Nephron (organoid): ENCODE measurements at regions not wholly inside any gene's neighbourhood (a gene's known extent, or its start where the extent isn't known, plus 50 kb on each side); places are given as distances from the start of the nearest gene placed in this dataset.

ENCODE experiments used
- H3K27ac Mint-ChIP-seq, 3 experiments: 2 replicates each; pipeline ENCODE4 v1.8.0; 2020; ENCODE audit warnings: mixed read lengths in 3 of 3, mild to moderate bottlenecking in 2 of 3, moderate library complexity in 1 of 3
- H3K27me3 Mint-ChIP-seq: 2 replicates; pipeline ENCODE4 v1.8.0; 2021; ENCODE audit warnings: low read depth, mild to moderate bottlenecking, moderate library complexity, mixed read lengths
- H3K36me3 Mint-ChIP-seq: 2 replicates; pipeline ENCODE4 v1.8.0; 2020; ENCODE audit warnings: low read depth, mixed read lengths
- H3K4me1 Mint-ChIP-seq: 2 replicates; pipeline ENCODE4 v1.8.0; 2020; ENCODE audit warnings: mixed read lengths
- H3K4me3 Mint-ChIP-seq, 3 experiments: 2 replicates each; pipeline ENCODE4 v1.8.0; 2020; ENCODE audit warnings: mild to moderate bottlenecking in 3 of 3, mixed read lengths in 3 of 3, moderate library complexity in 2 of 3
- H3K9me3 Mint-ChIP-seq: 2 replicates; pipeline ENCODE4 v1.8.0; 2020; ENCODE audit warnings: mixed read lengths
- CTCF ChIP-seq, 3 experiments: fragments of 200-600 bp; sonication (generic); IDR thresholded peaks; one replicate each; pipeline ENCODE4 v1.5.0; 2021; ENCODE audit warnings: antibody characterized with exemption in 3 of 3; ENCODE audit not compliant: unreplicated experiment in 3 of 3

DNA sequence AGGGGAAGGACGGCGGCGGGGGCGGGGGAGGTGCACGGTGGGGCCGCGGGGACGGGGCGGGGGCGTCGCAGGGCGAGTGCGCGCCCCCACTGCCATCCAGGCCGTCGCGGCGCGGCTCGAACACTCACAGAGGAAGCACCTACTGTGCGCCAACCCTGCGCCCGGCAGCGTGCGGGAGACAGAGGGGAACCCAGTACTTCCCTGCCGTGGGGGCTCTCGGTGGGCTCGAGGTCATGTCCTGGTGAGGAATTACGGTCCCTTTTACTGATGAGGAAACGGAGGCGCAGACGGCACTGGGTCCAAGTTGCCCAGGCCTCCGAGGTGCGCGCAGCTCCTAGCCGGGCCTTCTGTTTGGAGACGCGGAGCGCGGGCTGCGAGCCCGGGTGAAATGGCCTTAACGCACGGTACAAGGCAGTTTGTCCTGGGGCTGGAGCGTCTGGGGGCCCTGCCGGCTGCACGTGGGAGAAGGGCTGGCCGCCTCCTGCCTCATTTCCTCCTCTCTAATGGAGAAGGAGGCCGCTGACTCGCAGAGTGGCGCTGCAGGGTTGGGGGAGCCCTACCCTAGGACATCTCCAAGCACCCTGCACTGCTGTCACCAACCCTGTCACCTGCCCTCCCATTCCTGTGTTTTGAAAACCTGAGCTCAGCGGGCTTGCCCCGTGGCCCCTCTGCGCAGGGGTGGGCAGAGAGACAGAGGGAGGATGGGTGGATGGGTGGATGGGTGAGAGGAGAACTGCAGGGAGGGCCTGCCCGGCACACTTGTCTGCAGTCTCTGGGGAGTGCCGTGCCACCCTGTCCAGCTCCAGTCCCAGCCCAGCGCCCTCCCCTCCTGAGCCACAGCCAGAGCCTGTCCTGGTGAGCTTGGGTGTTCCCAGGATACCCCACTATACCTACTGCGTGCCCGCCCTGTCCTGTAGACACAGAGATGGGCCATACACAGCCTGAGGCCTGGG is 106.0 kb downstream of the ADRA2C start:
- Mint-ChIP-seq H3K27me3 (peaks cover 94% of the 10 kb centered on the region), H3K4me1 (peaks cover 9% of the 10 kb centered on the region), H3K27ac (no peak overlapping the region), H3K36me3 (no peaks in the 10 kb centered on the region), H3K4me3 (peak overlapping the region in 1 of 3 experiments; percentile 34), H3K9me3 (peaks cover 3% of the 10 kb centered on the region)
- no peak for TF ChIP-seq CTCF (IDR thresholded peaks at IDR 0.05; ENCODE audit: unreplicated experiment in 3 of 3)

GRCh38 chr4:3872834-3873313 is 106.7 kb downstream of the ADRA2C start:
- Mint-ChIP-seq H3K27me3 (peaks cover 95% of the 10 kb centered on the region), H3K4me1 (peaks cover 9% of the 10 kb centered on the region), H3K4me3 (no peak overlapping the region), H3K9me3 (peaks cover 9% of the 10 kb centered on the region), H3K27ac (no peak overlapping the region), H3K36me3 (no peaks in the 10 kb centered on the region)
- no peak for TF ChIP-seq CTCF (IDR thresholded peaks at IDR 0.05; ENCODE audit: unreplicated experiment in 3 of 3)

DNA sequence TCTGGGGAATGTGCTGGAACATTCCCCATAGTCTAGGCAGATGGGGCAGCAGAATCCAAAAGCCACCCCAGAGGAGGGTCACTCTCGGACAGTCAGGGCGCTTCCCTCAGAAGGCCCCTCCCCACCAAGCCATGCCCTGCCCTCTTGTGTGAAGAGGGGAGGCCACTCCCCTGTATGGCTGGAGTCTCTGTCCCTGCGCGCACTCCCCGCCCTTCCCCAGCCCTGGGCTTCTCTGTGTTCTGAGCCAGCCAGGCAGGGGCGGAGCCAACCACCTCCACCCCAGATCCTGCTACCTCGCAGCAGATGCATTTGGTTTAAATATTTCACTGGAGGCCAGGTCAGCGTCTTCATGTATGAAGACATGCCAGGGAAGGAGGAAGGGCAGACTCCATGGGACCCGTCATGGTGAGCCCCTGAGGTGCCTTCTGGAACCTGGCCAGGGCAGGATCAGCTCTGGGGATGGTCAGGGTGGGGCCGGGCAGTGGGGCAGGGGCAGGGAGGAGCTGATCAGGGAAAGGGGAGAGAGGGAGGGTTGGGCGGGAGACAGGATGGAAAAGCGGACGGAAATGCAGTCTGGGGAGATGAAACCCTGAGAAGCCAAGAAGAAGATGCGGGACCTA is 107.3 kb downstream of the ADRA2C start:
- H3K36me3 Mint-ChIP-seq, result no peaks in the 10 kb centered on the region
- peaks cover 9% of the 10 kb centered on the region for H3K4me1 Mint-ChIP-seq
- H3K9me3 Mint-ChIP-seq, result peaks cover 14% of the 10 kb centered on the region
- H3K4me3 Mint-ChIP-seq, result peak overlapping the region in 1 of 3 experiments; percentile 53
- H3K27ac Mint-ChIP-seq, result no peak overlapping the region
- no peak for TF ChIP-seq CTCF (IDR thresholded peaks at IDR 0.05; ENCODE audit: unreplicated experiment in 3 of 3)
- H3K27me3 Mint-ChIP-seq, result peaks cover 95% of the 10 kb centered on the region

GRCh38 chr4:3874028-3874415 is 107.8 kb downstream of the ADRA2C start:
- no peak for TF ChIP-seq CTCF (IDR thresholded peaks at IDR 0.05; ENCODE audit: unreplicated experiment in 3 of 3)
- Mint-ChIP-seq H3K27ac (no peak overlapping the region), H3K4me3 (no peak overlapping the region), H3K4me1 (peaks cover 10% of the 10 kb centered on the region), H3K36me3 (no peaks in the 10 kb centered on the region), H3K27me3 (peaks cover 96% of the 10 kb centered on the region), H3K9me3 (peaks cover 14% of the 10 kb centered on the region)

DNA sequence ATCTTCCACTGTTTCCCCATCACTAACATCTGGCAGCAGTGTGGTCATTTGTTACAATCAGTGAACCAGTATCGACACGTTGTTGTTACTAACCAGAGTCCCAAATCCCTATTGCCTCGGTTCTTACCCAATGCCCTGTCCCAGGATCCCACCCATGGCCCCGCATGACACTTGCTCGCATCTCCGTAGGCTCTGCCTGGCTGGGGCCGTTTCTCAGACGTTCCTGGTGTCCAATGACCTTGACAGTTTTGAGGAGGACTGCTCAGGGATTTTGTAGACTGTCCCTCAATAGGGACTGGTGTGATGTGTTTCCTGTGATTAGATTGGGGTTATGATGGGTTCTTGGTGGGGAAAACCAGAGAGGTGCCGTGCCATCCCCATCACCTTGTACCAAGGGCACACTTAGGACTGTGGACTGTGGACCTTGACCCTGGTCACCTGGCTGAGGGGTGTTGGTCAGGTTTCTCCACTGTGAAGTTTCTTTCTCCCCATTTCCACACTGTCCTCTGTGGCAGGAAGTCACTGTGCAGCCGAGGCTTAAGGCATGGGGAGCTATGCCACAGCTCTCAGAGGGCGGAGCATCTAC is 108.4 kb downstream of the ADRA2C start:
- Mint-ChIP-seq H3K9me3 (peaks cover 14% of the 10 kb centered on the region), H3K27me3 (peaks cover 96% of the 10 kb centered on the region), H3K27ac (no peak overlapping the region), H3K36me3 (no peaks in the 10 kb centered on the region), H3K4me3 (no peak overlapping the region), H3K4me1 (peaks cover 14% of the 10 kb centered on the region)
- TF ChIP-seq CTCF (IDR thresholded peaks at IDR 0.05; ENCODE audit: unreplicated experiment in 3 of 3), result no peak
